A673 (cell line): ENCODE measurements at regions not wholly inside any gene's neighbourhood (a gene's known extent, or its start where the extent isn't known, plus 50 kb on each side); places are given as distances from the start of the nearest gene placed in this dataset.

Source experiments
- BruUV-seq: library from RNA; stranded (reverse); fragments of 400-500 nt; replicated peaks from 2 replicates; lab custom pipeline; 2021; lab: Mats Ljungman, UMichigan
- CTCF ChIA-PET: fragments of 300-600 bp; sonication (Branson Sonifier 250); formaldehyde crosslinking; loops from one replicate; lab custom pipeline; 2022; ENCODE audit warnings: antibody characterized with exemption; lab: Charles Lee
- POLR2A ChIA-PET: fragments of 300-600 bp; sonication (Branson Sonifier 250); formaldehyde crosslinking; loops from one replicate; lab custom pipeline; 2022; ENCODE audit warnings: antibody characterized with exemption; ENCODE audit not compliant: low non-redundant PET; lab: Charles Lee
- DNase-seq: peaks from one replicate; pipeline ENCODE4 v3.0.0-alpha.2; 2015; ENCODE audit warnings: low spot score
- H3K27ac ChIP-seq: fragments of 200-600 bp; sonication (generic); 2 replicates; pipeline ENCODE4 v1.5.1; 2016; ENCODE audit warnings: mixed run types, low read depth, mild to moderate bottlenecking, mixed read lengths, antibody characterized with exemption, low read length; ENCODE audit not compliant: poor library complexity, severe bottlenecking
- H3K27me3 ChIP-seq: fragments of 200-600 bp; sonication (generic); replicated peaks from 2 replicates; pipeline ENCODE4 v1.6.1; 2017; ENCODE audit warnings: mixed run types, low read depth, mild to moderate bottlenecking, mixed read lengths, antibody characterized with exemption, low read length; ENCODE audit not compliant: insufficient read depth, poor library complexity
- H3K36me3 ChIP-seq: fragments of 200-600 bp; sonication (generic); 2 replicates; pipeline ENCODE4 v1.6.1; 2016; ENCODE audit warnings: mixed run types, mild to moderate bottlenecking, mixed read lengths, antibody characterized with exemption, low read length; ENCODE audit not compliant: insufficient read depth, poor library complexity, severe bottlenecking
- H3K4me1 ChIP-seq: fragments of 200-600 bp; sonication (generic); 2 replicates; pipeline ENCODE4 v1.6.1; 2017; ENCODE audit warnings: mixed run types, mild to moderate bottlenecking, mixed read lengths, antibody characterized with exemption, low read length; ENCODE audit not compliant: insufficient read depth, poor library complexity, severe bottlenecking
- H3K4me3 ChIP-seq: fragments of 200-600 bp; sonication (generic); 2 replicates; pipeline ENCODE4 v1.5.1; 2016; ENCODE audit warnings: low read depth, mixed run types, mild to moderate bottlenecking, mixed read lengths, low read length; ENCODE audit not compliant: poor library complexity, severe bottlenecking
- H3K9me3 ChIP-seq: fragments of 200-600 bp; sonication (generic); 2 replicates; pipeline ENCODE4 v1.6.1; 2016; ENCODE audit warnings: mixed run types, low read depth, mild to moderate bottlenecking, mixed read lengths, antibody characterized with exemption, low read length; ENCODE audit not compliant: poor library complexity, severe bottlenecking
- CTCF ChIP-seq: fragments of 300-800, 200-600 bp; sonication (generic); conservative IDR thresholded peaks from 2 replicates; pipeline ENCODE4 v1.5.1; 2017; ENCODE audit warnings: low read depth, mild to moderate bottlenecking, antibody characterized with exemption, low read length, moderate library complexity, mixed read lengths
- EZH2 ChIP-seq: fragments of 200-600 bp; sonication (generic); IDR thresholded peaks from 2 replicates; pipeline ENCODE4 v1.6.1; 2017; ENCODE audit warnings: borderline replicate concordance, low read depth, mild to moderate bottlenecking, mixed read lengths, antibody characterized with exemption, low read length; ENCODE audit not compliant: poor library complexity, severe bottlenecking
- intact Hi-C: fragments of 100-400 bp; cut with micrococcal nuclease; formaldehyde crosslinking; loops from one replicate; pipeline ENCODE4 v1.10.0; 2022; ENCODE audit not compliant: unreplicated experiment

- H3K4me1 ChIP-seq = no peaks in the 10 kb centered on the region
- no peak for DNase-seq
- ChIA-PET POLR2A (no interaction called here), CTCF (no interaction called here)
- TF ChIP-seq CTCF = no peak
- no peak for TF ChIP-seq EZH2
- H3K27ac ChIP-seq = no peak overlapping the region
- H3K27me3 ChIP-seq = no peaks in the 10 kb centered on the region
- no TSS peak for BruUV-seq
- no peaks in the 10 kb centered on the region for H3K36me3 ChIP-seq
- no peaks in the 10 kb centered on the region for H3K9me3 ChIP-seq
- intact Hi-C loops = no loop called here
- no peak overlapping the region for H3K4me3 ChIP-seq
Measured at GRCh38 chr3:13173186-13173585, 100.0 kb upstream of the IQSEC1 start.

- Histone ChIP-seq H3K4me3 (no peak overlapping the region), H3K9me3 (no peaks in the 10 kb centered on the region), H3K36me3 (no peaks in the 10 kb centered on the region), H3K27me3 (no peaks in the 10 kb centered on the region), H3K27ac (no peak overlapping the region), H3K4me1 (no peaks in the 10 kb centered on the region)
- no peak for DNase-seq
- ChIA-PET POLR2A (no interaction called here), CTCF (no interaction called here)
- BruUV-seq = no TSS peak
- TF ChIP-seq CTCF = no peak
- no peak for TF ChIP-seq EZH2
- intact Hi-C loops = no loop called here
Measured at GRCh38 chr3:13172644-13173013, 99.4 kb upstream of the IQSEC1 start.

GRCh38 chr3:13171704-13172643 is 98.7 kb upstream of the IQSEC1 start:
- no peak overlapping the region for H3K27ac ChIP-seq
- intact Hi-C loops = no loop called here
- H3K4me1 ChIP-seq = no peaks in the 10 kb centered on the region
- POLR2A ChIA-PET = no interaction called here
- CTCF ChIA-PET = interaction anchor here (0.6 kb wide), 1 partner anchor 283 kb away, joined by 5 read pairs; no protein-coding TSS in a partner anchor
- no peaks in the 10 kb centered on the region for H3K36me3 ChIP-seq
- BruUV-seq = no TSS peak
- no peak overlapping the region for H3K4me3 ChIP-seq
- H3K9me3 ChIP-seq = no peaks in the 10 kb centered on the region
- DNase-seq = no peak
- TF ChIP-seq CTCF (no peak), EZH2 (no peak)
- no peaks in the 10 kb centered on the region for H3K27me3 ChIP-seq
